Neural cell (in vitro differentiated cells): ENCODE measurements at regions not wholly inside any gene's neighbourhood (a gene's known extent, or its start where the extent isn't known, plus 50 kb on each side); places are given as distances from the start of the nearest gene placed in this dataset.

Source experiments
- H2AFZ ChIP-seq: fragments of 200-600, 300-800 bp; sonication (generic), shearing (Covaris generic); 2 replicates; pipeline ENCODE4 v1.6.0; 2014; ENCODE audit warnings: low read depth, mild to moderate bottlenecking, antibody characterized with exemption, low read length, moderate library complexity
- H3F3A ChIP-seq: fragments of 200-600 bp; shearing (Covaris generic); 2 replicates; pipeline ENCODE4 v1.6.1; 2016; ENCODE audit warnings: mild to moderate bottlenecking, moderate library complexity, mixed read lengths, antibody characterized with exemption, low read length; ENCODE audit not compliant: insufficient read depth, poor library complexity, severe bottlenecking
- H3K27ac ChIP-seq: fragments of 200-600, 300-800 bp; sonication (generic), shearing (Covaris generic); 2 replicates; pipeline ENCODE4 v1.5.1; 2014; ENCODE audit warnings: mild to moderate bottlenecking, low read length, moderate library complexity
- H3K27me3 ChIP-seq: fragments of 300-800, 200-600 bp; sonication (generic), shearing (Covaris generic); 2 replicates; pipeline ENCODE4 v1.6.0; 2014; ENCODE audit warnings: mild to moderate bottlenecking, low read depth, low read length, moderate library complexity; ENCODE audit not compliant: insufficient read depth
- H3K36me3 ChIP-seq: fragments of 300-800, 200-600 bp; sonication (generic), shearing (Covaris generic); 2 replicates; pipeline ENCODE4 v1.5.1; 2014; ENCODE audit warnings: mild to moderate bottlenecking, antibody characterized with exemption, low read length, moderate library complexity; ENCODE audit not compliant: insufficient read depth
- H3K4me2 ChIP-seq: fragments of 300-800, 200-600 bp; sonication (generic), shearing (Covaris generic); 2 replicates; pipeline ENCODE4 v1.6.0; 2014; ENCODE audit warnings: mild to moderate bottlenecking, low read length
- H3K4me3 ChIP-seq: fragments of 300-800, 200-600 bp; sonication (generic), shearing (Covaris generic); 2 replicates; pipeline ENCODE4 v1.5.1; 2014; ENCODE audit warnings: mild to moderate bottlenecking, low read length, moderate library complexity
- H3K79me2 ChIP-seq: fragments of 200-600 bp; shearing (Covaris generic); replicated peaks from 2 replicates; pipeline ENCODE4 v1.6.0; 2014; ENCODE audit warnings: mild to moderate bottlenecking, low read length, moderate library complexity; ENCODE audit not compliant: insufficient read depth
- H3K9ac ChIP-seq: fragments of 300-800, 200-600 bp; sonication (generic), shearing (Covaris generic); 2 replicates; pipeline ENCODE4 v1.6.1; 2016; ENCODE audit warnings: mild to moderate bottlenecking, low read length, mixed read lengths
- H3K9me2 ChIP-seq: fragments of 200-600 bp; shearing (Covaris generic); 2 replicates; pipeline ENCODE4 v1.6.1; 2016; ENCODE audit warnings: mild to moderate bottlenecking, low read length, mixed read lengths; ENCODE audit not compliant: insufficient read depth
- H3K9me3 ChIP-seq: fragments of 200-600, 300-800 bp; sonication (generic), shearing (Covaris generic); 2 replicates; pipeline ENCODE4 v1.6.1; 2016; ENCODE audit warnings: mild to moderate bottlenecking, mixed run types, low read length, moderate library complexity, mixed read lengths
- H4K20me1 ChIP-seq: fragments of 200-600 bp; shearing (Covaris generic); 2 replicates; pipeline ENCODE4 v1.6.1; 2016; ENCODE audit warnings: mild to moderate bottlenecking, mixed run types; ENCODE audit not compliant: insufficient read depth
- EP300 ChIP-seq: fragments of 450-650 bp; conservative IDR thresholded peaks from 2 replicates; pipeline ENCODE4 v1.6.1; 2014; ENCODE audit warnings: antibody characterized with exemption, mild to moderate bottlenecking, moderate library complexity; ENCODE audit not compliant: poor library complexity, severe bottlenecking
- EZH2 ChIP-seq: fragments of 200-600, 300-800 bp; shearing (Covaris generic), sonication (generic); IDR thresholded peaks from 2 replicates; pipeline ENCODE4 v1.6.1; 2014; ENCODE audit warnings: antibody characterized with exemption, low read length, borderline replicate concordance, mild to moderate bottlenecking; ENCODE audit not compliant: insufficient read depth, poor library complexity, severe bottlenecking
- MXI1 ChIP-seq: fragments of 450-650 bp; conservative IDR thresholded peaks from 2 replicates; pipeline ENCODE4 v1.6.1; 2014; ENCODE audit warnings: antibody characterized with exemption, mild to moderate bottlenecking; ENCODE audit not compliant: poor library complexity, severe bottlenecking
- POLR2AphosphoS5 ChIP-seq: IDR thresholded peaks from 2 replicates; pipeline ENCODE4 v1.6.1; 2012
- RAD21 ChIP-seq: fragments of 450-650 bp; conservative IDR thresholded peaks from 2 replicates; pipeline ENCODE4 v1.6.1; 2014; ENCODE audit warnings: antibody characterized with exemption, mild to moderate bottlenecking, moderate library complexity
- SMC3 ChIP-seq: fragments of 450-650 bp; conservative IDR thresholded peaks from 2 replicates; pipeline ENCODE4 v1.6.1; 2014; ENCODE audit warnings: antibody characterized with exemption, mild to moderate bottlenecking, moderate library complexity; ENCODE audit not compliant: poor library complexity
- TAF1 ChIP-seq: IDR thresholded peaks from 2 replicates; pipeline ENCODE4 v1.6.1; 2012; ENCODE audit warnings: low read depth
- TF ChIP-seq, protein P1 (sequence below): IDR thresholded peaks from 2 replicates; pipeline ENCODE4 v1.6.1; 2012; ENCODE audit warnings: borderline replicate concordance
- TF ChIP-seq, protein P2 (sequence below): fragments of 450-650 bp; IDR thresholded peaks from 2 replicates; pipeline ENCODE4 v1.5.1; 2014; ENCODE audit warnings: antibody characterized with exemption, mild to moderate bottlenecking, moderate library complexity; ENCODE audit not compliant: poor library complexity, severe bottlenecking

DNA sequence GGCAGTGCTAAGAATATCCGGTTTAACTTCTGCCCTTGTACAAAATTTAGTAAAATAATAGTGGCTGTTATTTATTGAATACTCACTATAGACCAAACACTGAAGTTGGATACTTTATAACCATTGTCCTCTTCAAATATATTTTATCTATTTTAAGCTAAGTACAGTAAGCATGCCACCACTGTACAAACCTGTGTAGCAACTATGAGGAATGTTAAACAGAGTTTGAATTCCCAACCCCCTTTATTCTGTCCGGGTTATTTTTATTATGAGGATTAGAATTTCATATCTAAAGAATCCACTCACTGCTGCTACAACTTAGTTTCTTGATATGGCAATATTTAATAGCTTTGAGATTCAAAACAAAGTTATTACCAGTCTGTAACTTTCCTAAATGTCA is 203.5 kb upstream of the RBMS3 start:
- H3K9ac ChIP-seq, result no peak overlapping the region
- H3F3A ChIP-seq, result no peaks in the 10 kb centered on the region
- no peaks in the 10 kb centered on the region for H3K36me3 ChIP-seq
- H4K20me1 ChIP-seq, result no peaks in the 10 kb centered on the region
- no peaks in the 10 kb centered on the region for H3K9me2 ChIP-seq
- no peak overlapping the region for H2AFZ ChIP-seq
- TF ChIP-seq, protein P1, sequence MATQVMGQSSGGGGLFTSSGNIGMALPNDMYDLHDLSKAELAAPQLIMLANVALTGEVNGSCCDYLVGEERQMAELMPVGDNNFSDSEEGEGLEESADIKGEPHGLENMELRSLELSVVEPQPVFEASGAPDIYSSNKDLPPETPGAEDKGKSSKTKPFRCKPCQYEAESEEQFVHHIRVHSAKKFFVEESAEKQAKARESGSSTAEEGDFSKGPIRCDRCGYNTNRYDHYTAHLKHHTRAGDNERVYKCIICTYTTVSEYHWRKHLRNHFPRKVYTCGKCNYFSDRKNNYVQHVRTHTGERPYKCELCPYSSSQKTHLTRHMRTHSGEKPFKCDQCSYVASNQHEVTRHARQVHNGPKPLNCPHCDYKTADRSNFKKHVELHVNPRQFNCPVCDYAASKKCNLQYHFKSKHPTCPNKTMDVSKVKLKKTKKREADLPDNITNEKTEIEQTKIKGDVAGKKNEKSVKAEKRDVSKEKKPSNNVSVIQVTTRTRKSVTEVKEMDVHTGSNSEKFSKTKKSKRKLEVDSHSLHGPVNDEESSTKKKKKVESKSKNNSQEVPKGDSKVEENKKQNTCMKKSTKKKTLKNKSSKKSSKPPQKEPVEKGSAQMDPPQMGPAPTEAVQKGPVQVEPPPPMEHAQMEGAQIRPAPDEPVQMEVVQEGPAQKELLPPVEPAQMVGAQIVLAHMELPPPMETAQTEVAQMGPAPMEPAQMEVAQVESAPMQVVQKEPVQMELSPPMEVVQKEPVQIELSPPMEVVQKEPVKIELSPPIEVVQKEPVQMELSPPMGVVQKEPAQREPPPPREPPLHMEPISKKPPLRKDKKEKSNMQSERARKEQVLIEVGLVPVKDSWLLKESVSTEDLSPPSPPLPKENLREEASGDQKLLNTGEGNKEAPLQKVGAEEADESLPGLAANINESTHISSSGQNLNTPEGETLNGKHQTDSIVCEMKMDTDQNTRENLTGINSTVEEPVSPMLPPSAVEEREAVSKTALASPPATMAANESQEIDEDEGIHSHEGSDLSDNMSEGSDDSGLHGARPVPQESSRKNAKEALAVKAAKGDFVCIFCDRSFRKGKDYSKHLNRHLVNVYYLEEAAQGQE, result no peak
- TF ChIP-seq RAD21 (no peak), EP300 (no peak), POLR2AphosphoS5 (no peak), SMC3 (no peak), EZH2 (no peak), TAF1 (no peak), MXI1 (no peak)
- TF ChIP-seq, protein P2, sequence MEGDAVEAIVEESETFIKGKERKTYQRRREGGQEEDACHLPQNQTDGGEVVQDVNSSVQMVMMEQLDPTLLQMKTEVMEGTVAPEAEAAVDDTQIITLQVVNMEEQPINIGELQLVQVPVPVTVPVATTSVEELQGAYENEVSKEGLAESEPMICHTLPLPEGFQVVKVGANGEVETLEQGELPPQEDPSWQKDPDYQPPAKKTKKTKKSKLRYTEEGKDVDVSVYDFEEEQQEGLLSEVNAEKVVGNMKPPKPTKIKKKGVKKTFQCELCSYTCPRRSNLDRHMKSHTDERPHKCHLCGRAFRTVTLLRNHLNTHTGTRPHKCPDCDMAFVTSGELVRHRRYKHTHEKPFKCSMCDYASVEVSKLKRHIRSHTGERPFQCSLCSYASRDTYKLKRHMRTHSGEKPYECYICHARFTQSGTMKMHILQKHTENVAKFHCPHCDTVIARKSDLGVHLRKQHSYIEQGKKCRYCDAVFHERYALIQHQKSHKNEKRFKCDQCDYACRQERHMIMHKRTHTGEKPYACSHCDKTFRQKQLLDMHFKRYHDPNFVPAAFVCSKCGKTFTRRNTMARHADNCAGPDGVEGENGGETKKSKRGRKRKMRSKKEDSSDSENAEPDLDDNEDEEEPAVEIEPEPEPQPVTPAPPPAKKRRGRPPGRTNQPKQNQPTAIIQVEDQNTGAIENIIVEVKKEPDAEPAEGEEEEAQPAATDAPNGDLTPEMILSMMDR, result no peak
- H3K79me2 ChIP-seq, result no peaks in the 10 kb centered on the region
- no peaks in the 10 kb centered on the region for H3K9me3 ChIP-seq
- H3K27ac ChIP-seq, result no peak overlapping the region
- no peaks in the 10 kb centered on the region for H3K27me3 ChIP-seq
- H3K4me3 ChIP-seq, result no peak overlapping the region
- no peak overlapping the region for H3K4me2 ChIP-seq

DNA sequence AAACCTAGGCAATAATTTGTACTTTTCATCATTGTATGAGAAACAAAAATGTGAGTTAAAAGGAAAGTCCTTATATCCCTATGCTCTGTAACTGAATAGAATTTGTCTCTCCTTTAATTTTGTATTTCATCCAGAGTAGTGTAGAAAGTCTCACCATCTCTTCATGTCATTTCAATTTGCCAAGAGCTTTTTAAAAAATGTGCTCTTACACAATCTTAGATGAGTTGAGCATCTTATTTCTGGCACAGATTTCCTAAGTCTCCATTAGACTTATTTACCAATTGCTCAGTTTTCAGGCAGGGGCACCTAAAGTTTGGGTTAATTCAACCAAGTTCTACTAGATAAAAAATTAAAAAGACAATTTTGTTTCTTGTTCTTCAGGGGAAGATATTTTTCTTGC is 201.5 kb upstream of the RBMS3 start:
- TF ChIP-seq EZH2 (no peak), EP300 (no peak), TAF1 (no peak)
- TF ChIP-seq, protein P2, result no peak
- no peak overlapping the region for H3K4me3 ChIP-seq
- no peaks in the 10 kb centered on the region for H3K27me3 ChIP-seq
- no peak overlapping the region for H3K27ac ChIP-seq
- no peaks in the 10 kb centered on the region for H3K9me3 ChIP-seq
- no peaks in the 10 kb centered on the region for H3K79me2 ChIP-seq
- no peaks in the 10 kb centered on the region for H3F3A ChIP-seq
- H3K4me2 ChIP-seq, result no peak overlapping the region
- no peaks in the 10 kb centered on the region for H3K36me3 ChIP-seq
- H3K9me2 ChIP-seq, result no peaks in the 10 kb centered on the region
- H2AFZ ChIP-seq, result no peak overlapping the region
- no peaks in the 10 kb centered on the region for H4K20me1 ChIP-seq
- H3K9ac ChIP-seq, result no peak overlapping the region
